C1 segment of cervical spinal cord (tissue), 14 donors: ENCODE measurements at regions not wholly inside any gene's neighbourhood (a gene's known extent, or its start where the extent isn't known, plus 50 kb on each side); places are given as distances from the start of the nearest gene placed in this dataset.
A peak's percentile ranks its signal among the peaks of the same experiment; 100 is the strongest.
"Not testable (repeated sequence)": the region's sequence is repeated elsewhere in the genome, so short reads cannot be mapped to it uniquely, and the experiment has no call there.

Experiments used
- DNase-seq, 14 donors: peaks; one replicate each; lab custom pipeline; 2025; lab: John Stamatoyannopoulos, UW

DNA sequence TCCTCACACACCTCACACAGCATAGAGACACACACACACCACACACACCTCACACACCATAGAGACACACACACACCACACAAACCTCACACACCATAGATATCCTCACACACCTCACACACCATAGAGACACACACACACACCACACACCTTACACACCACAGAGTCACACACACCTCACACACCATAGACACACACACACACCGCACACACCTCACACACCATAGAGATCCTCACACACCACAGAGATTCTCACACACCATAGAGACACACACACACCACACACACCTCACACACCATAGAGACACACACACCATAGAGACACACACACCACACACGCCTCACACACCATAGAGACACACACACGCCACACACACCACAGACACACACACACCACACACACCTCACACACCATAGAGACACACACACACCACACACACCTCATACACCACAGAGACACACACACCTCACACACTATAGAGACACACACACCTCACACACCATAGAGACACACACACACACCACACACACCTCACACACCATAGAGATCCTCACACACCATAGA, 270.6 kb downstream of the CYRIA start:
- no peak for DNase-seq

DNA sequence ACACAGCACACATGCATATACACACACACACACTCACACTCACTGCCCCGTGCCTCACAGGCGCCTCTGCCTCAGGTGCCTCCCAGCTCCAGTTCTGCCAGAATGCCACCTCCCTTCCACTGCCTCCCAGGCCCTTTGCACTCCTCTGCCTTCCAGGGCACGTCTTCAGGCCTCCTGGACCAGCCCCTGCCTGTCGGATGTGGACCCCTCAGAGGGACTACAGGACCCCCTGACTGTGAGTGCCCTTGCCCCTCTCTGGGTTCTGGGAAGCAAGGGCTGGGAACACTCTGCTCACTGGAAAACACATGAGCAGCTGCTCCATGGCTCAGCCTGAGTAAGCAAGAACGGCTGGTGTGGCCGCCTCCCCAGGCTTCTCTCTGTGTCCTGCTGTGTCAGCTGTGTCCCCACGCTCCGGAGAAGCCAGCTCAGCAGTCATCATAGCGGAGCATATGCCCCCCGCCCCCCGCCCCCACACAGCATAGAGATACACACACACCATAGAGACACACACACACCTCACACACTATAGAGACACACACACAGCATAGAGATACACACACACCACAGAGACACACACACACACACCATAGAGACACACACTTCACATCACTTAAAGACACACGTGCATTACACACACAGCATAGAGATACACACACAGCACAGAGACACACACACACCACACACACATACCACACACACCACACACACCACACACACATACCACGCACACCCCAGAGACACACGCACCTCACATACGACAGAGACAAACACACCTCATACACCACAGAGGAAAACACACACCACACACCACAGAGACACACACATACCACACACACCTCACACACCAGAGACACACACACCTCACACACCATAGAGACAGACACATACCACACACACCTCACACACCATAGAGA, 271.3 kb downstream of the CYRIA start:
- DNase-seq = no peak

DNA sequence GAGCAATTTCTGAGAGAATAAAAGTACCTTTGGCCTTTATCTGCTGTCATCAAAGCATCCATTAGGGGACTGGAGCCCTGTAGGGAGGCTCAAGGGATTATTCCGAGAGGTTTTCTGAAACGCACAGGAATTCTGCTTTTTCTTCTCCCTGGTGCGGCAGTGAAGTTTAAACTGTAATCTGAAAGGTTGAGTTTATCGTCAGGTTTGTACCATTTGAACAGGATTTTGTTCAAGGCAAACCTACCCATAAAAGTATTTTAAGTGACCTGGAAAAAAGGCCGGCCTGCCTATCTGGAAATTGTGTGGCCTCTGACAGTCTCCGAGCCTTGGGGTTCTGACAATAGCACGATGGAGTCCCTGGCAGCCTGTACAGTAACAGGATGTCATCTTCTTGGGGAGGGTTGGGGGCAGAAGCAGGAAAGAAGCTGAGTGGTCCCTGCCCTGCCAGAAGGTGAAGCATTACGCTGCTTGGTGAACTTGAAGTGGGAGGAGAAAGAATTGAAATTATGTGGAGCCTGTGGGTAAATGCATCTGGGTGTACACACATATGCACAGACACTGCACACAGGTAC, 272.0 kb downstream of the CYRIA start:
- DNase-seq = no peak

GRCh38 chr2:16392647-16393499, 272.8 kb downstream of the CYRIA start:
- DNase-seq = peak in 4 of 14 donors; percentile 1 to 16 (median 6)

DNA sequence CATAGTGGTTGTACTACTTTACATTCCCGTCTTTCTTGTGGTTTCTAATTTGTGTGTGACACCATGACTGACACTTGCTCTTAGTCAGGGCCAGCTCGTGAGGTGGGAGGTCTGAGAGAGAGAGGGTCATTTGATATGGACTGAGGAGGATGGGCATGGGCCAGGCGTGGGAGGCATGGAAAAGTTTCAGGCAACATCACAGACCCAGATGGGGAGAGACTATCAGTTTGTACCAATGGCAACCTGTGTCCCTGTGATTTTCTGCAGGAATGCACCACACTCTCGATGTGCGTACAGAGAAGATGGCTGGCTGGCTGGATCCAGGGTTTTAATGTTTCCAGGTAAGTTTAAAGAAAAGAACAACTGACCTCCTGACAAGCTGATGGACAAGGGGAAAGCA, 273.6 kb downstream of the CYRIA start:
- DNase-seq = no peak

- DNase-seq = no peak
These were observed 275.1 kb downstream of the CYRIA start for GRCh38 chr2:16390561-16390960.

GRCh38 chr2:16389611-16390010, 276.0 kb downstream of the CYRIA start:
- no peak for DNase-seq

DNA sequence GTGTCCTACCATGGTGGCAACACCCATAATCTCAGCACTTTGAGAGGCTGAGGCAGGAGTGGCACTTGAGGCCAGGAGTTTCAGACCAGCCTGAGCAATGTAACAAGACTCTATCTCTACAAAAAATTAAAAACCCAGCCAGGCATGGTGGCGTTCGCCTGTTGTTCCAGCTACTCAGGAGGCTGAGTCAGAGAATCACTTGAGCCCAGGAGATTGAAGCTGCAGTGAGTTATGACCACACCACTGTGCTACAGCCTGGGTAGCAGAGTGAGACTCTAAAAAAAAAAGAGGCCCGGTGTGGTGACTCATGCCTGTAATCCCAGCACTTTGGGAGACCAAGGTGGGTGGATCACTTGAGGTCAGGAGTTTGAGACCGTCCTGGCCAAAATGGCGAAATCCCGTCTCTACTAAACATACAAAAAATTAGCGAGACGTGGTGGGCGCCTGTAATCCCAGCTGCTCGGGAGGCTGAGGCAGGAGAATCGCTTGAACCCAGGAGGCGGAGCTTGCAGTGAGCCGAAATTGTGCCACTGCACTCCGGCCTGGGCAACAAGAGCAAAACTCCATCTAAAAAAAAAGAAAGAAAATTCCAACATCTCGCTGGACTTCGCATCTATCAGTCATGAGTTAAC, 277.3 kb downstream of the CYRIA start:
- not testable (repeated sequence) for DNase-seq

DNA sequence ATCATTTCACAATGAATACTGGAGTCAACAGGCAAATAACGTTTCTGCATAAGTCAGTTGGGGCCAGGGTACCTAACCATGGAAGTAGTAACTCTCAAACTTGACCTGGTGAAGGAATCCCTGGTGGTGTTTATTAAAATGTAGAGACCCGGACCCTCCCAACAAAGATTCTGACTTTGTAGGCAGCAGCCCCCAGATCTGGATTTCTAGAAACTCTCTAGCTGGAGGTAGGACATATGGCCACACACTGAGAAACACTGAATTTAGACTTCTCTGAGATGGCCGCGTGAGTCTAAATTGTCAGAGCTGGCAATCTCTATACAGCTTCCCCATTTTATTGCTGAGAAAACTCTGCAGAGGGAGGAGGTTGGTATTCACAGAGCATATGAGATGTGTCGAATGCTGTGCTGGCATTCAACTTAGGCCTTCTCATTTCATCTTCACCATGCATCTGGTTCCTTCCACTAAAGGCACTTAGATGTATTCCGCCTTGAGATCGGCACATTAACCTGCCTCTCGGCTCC, 278.1 kb downstream of the CYRIA start:
- no peak for DNase-seq

GRCh38 chr2:16386431-16386830, 279.2 kb downstream of the CYRIA start:
- no peak for DNase-seq

GRCh38 chr2:16386031-16386430, 279.6 kb downstream of the CYRIA start:
- DNase-seq = no peak

GRCh38 chr2:16385341-16385740, 280.3 kb downstream of the CYRIA start:
- no peak for DNase-seq

GRCh38 chr2:16383411-16383810, 282.2 kb downstream of the CYRIA start:
- no peak for DNase-seq

DNA sequence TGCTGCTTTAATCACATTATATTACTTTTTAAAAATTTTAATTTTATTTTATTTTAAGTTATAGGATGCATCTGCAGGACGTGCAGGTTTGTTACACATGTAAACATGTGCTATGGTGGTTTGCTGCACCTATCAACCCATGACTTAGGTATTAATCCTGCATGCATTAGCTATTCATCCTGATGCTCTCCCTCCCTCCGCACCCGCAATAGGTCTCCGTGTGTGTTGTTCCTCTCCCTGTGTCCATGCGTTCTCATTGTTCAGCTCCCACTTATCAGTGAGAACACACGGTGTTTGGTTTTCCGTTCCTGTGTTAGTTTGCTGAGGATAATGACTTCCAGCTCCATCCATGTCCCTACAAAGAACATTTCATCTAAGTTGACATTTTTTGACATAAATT, 283.2 kb downstream of the CYRIA start:
- DNase-seq = no peak

DNA sequence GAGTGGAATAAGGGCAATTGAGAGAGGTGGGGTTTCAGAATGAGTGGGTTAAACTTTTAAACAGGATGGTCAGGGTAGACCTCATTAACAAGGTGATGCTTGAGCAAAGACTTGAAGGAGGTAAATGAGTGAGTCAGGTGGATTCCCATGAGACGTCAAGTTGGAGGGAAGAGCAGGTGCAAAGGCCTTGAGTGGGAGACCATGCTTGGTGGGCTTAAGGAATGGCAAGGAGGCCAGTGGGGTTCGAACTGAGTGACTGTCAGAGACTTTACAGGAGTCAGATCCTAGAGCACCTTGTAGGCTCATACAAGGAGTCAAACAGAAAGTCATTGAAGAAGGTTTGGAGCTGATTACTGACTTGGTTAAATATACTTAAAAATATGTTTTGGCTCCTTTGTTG, 284.1 kb downstream of the CYRIA start:
- no peak for DNase-seq

DNA sequence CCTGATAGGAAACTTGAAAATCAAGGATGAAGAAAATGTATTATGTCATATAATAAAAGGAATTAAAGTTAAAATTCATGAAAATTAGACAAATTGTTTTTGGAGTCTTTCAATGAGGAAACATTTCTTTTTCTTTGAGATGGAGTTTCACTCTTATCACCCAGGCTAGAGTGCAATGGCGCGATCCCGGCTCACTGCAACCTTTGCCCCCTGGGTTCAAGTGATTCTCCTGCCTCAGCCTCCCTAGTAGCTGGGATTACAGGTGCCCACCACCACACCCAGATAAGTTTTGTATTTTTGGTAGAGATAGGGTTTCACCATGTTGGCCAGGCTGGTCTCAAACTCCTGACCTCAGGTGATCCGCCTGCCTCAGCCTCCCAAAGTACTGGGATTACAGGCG, 285.7 kb downstream of the CYRIA start:
- not testable (repeated sequence) for DNase-seq

DNA sequence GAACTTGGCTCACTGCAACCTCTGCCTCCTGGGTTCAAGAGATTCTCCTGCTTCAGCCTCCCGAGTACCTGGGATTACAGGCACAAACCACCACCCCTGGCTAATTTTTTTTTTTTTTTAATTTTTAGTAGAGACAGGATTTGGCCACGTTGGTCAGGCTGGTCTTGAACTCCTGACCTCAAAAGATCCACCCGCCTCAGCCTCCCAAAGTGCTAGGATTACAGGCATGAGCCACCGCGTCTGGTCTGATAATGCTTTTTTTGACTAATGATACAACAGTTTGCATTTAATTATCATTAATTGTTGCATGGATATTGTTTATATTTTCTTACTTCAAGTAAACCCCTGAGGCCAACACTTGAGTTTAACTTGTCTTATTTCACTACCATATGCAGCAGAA, 286.6 kb downstream of the CYRIA start:
- not testable (repeated sequence) for DNase-seq

GRCh38 chr2:16378031-16378430, 287.6 kb downstream of the CYRIA start:
- DNase-seq = no peak

- DNase-seq = no peak
These were observed 289.7 kb downstream of the CYRIA start for GRCh38 chr2:16375981-16376380.

- DNase-seq = no peak
These were observed 290.3 kb downstream of the CYRIA start for GRCh38 chr2:16375351-16375750.

- DNase-seq = no peak
These were observed 291.0 kb downstream of the CYRIA start for GRCh38 chr2:16374671-16375070.
